PC-3 (cell line): ENCODE measurements at regions not wholly inside any gene's neighbourhood (a gene's known extent, or its start where the extent isn't known, plus 50 kb on each side); places are given as distances from the start of the nearest gene placed in this dataset.
A peak's percentile ranks its signal among the peaks of the same experiment; 100 is the strongest.

Experiments
- ATAC-seq: fragments of 200-7000 bp; cut with Tn5 transposase; 2 replicates; pipeline ENCODE4 v1.9.1; 2020; ENCODE audit warnings: mild to moderate bottlenecking, moderate library complexity
- BruUV-seq: library from RNA; stranded (reverse); fragments of 400-500 nt; replicated peaks from 2 replicates; lab custom pipeline; 2021; lab: Mats Ljungman, UMichigan
- CTCF ChIA-PET: fragments of 300-600 bp; sonication (Branson Sonifier 250); formaldehyde crosslinking; loops from one replicate; lab custom pipeline; 2022; ENCODE audit warnings: antibody characterized with exemption; lab: Charles Lee
- POLR2A ChIA-PET: fragments of 300-600 bp; sonication (Branson Sonifier 250); formaldehyde crosslinking; loops from one replicate; lab custom pipeline; 2022; ENCODE audit warnings: antibody characterized with exemption; ENCODE audit not compliant: unreplicated experiment; lab: Charles Lee
- DNase-seq: peaks from one replicate; pipeline ENCODE4 v3.0.0-alpha.2; 2015
- H2AFZ ChIP-seq: fragments of 300-600 bp; sonication (generic); 2 replicates; pipeline ENCODE4 v1.6.0; 2016; ENCODE audit warnings: antibody characterized with exemption, low read length
- H3F3A ChIP-seq: fragments of 300-600 bp; sonication (generic); one replicate; pipeline ENCODE4 v1.6.0; 2017; ENCODE audit warnings: antibody characterized with exemption, low read length, control low read depth, mild to moderate bottlenecking; ENCODE audit not compliant: unreplicated experiment
- H3K27ac ChIP-seq: fragments of 300-600 bp; sonication (generic); 2 replicates; pipeline ENCODE4 v1.5.1; 2016; ENCODE audit warnings: mild to moderate bottlenecking, low read length
- H3K27me3 ChIP-seq: fragments of 300-600 bp; sonication (generic); 2 replicates; pipeline ENCODE4 v1.6.1; 2016; ENCODE audit warnings: low read length, mixed read lengths
- H3K36me3 ChIP-seq: fragments of 300-600 bp; sonication (generic); 2 replicates; pipeline ENCODE4 v1.6.1; 2016; ENCODE audit warnings: low read depth, mixed run types, low read length, mixed read lengths
- H3K4me1 ChIP-seq: fragments of 300-600 bp; sonication (generic); 2 replicates; pipeline ENCODE4 v1.5.1; 2016; ENCODE audit warnings: low read length; ENCODE audit not compliant: insufficient read depth
- H3K4me2 ChIP-seq: fragments of 300-600 bp; sonication (generic); 2 replicates; pipeline ENCODE4 v1.6.0; 2016; ENCODE audit warnings: low read length
- H3K4me3 ChIP-seq: fragments of 300-600 bp; sonication (generic); 2 replicates; pipeline ENCODE4 v1.5.1; 2016; ENCODE audit warnings: mild to moderate bottlenecking, low read length, mixed read lengths
- H3K79me2 ChIP-seq: fragments of 300-600 bp; sonication (generic); 2 replicates; pipeline ENCODE4 v1.6.1; 2017; ENCODE audit warnings: low read length, mixed read lengths
- H3K9ac ChIP-seq: fragments of 300-600 bp; sonication (generic); 2 replicates; pipeline ENCODE4 v1.6.0; 2016; ENCODE audit warnings: mild to moderate bottlenecking, low read length
- H3K9me2 ChIP-seq: fragments of 300-600 bp; sonication (generic); replicated peaks from 2 replicates; pipeline ENCODE4 v1.6.1; 2016; ENCODE audit warnings: mixed run types, low read length, mixed read lengths
- H3K9me3 ChIP-seq: fragments of 300-600 bp; sonication (generic); 2 replicates; pipeline ENCODE4 v1.6.1; 2016; ENCODE audit warnings: low read length, mixed read lengths
- H4K20me1 ChIP-seq: fragments of 300-600 bp; sonication (generic); 2 replicates; pipeline ENCODE4 v1.6.1; 2016; ENCODE audit warnings: low read length, mixed read lengths
- CTCF ChIP-seq: fragments of 300-600 bp; sonication (generic); conservative IDR thresholded peaks from 2 replicates; pipeline ENCODE4 v1.5.1; 2017; ENCODE audit warnings: antibody characterized with exemption, low read depth, mild to moderate bottlenecking, low read length
- EZH2 ChIP-seq: fragments of 300-600 bp; sonication (generic); IDR thresholded peaks from one replicate; pipeline ENCODE4 v1.6.1; 2017; ENCODE audit warnings: antibody characterized with exemption, mild to moderate bottlenecking, low read length; ENCODE audit not compliant: unreplicated experiment
- EZH2phosphoT487 ChIP-seq: fragments of 300-600 bp; sonication (generic); IDR thresholded peaks from 2 replicates; pipeline ENCODE4 v1.6.1; 2018; ENCODE audit warnings: mild to moderate bottlenecking, antibody characterized with exemption, low read length, borderline replicate concordance
- intact Hi-C: fragments of 100-400 bp; cut with micrococcal nuclease; formaldehyde crosslinking; loops from 2 replicates; pipeline ENCODE4 v1.9.0; 2023

- Histone ChIP-seq H4K20me1 (no peaks in the 10 kb centered on the region), H3F3A (no peaks in the 10 kb centered on the region), H3K27me3 (peaks cover 81% of the 10 kb centered on the region), H3K9me3 (no peaks in the 10 kb centered on the region), H3K4me3 (no peak overlapping the region), H3K4me2 (no peak overlapping the region), H3K9ac (no peak overlapping the region), H3K36me3 (no peaks in the 10 kb centered on the region), H2AFZ (no peak overlapping the region), H3K79me2 (no peaks in the 10 kb centered on the region), H3K4me1 (no peaks in the 10 kb centered on the region), H3K9me2 (no peaks in the 10 kb centered on the region), H3K27ac (no peak overlapping the region)
- intact Hi-C loops, result loop anchor here (10.0 kb wide), 2 partner anchors 182 to 292 kb away; no protein-coding TSS in a partner anchor
- DNase-seq (no peak), ATAC-seq (no peak)
- CTCF ChIA-PET, result interaction anchor here (0.6 to 1.1 kb wide), 3 partner anchors 126 to 186 kb away, joined by 3 to 8 read pairs (median 6); no protein-coding TSS in a partner anchor
- no TSS peak for BruUV-seq
- TF ChIP-seq EZH2, result no peak
- no peak for TF ChIP-seq EZH2phosphoT487
- no peak for TF ChIP-seq CTCF
- POLR2A ChIA-PET, result no interaction called here
These were observed 56.6 kb downstream of the OLIG1 start for GRCh38 chr21:33126569-33126968.

- Histone ChIP-seq H3F3A (no peaks in the 10 kb centered on the region), H4K20me1 (no peaks in the 10 kb centered on the region), H3K36me3 (no peaks in the 10 kb centered on the region), H3K9me3 (no peaks in the 10 kb centered on the region), H3K79me2 (no peaks in the 10 kb centered on the region), H3K9ac (no peak overlapping the region), H3K27ac (no peak overlapping the region), H3K4me3 (peak overlapping the region; percentile 39; the same call in 1 of the 2 replicates), H2AFZ (peak overlapping the region; percentile 40; the same call in 1 of the 2 replicates), H3K27me3 (peaks cover 78% of the 10 kb centered on the region), H3K4me2 (peak overlapping the region; percentile 54), H3K4me1 (no peaks in the 10 kb centered on the region), H3K9me2 (no peaks in the 10 kb centered on the region)
- DNase-seq (peak; percentile 82), ATAC-seq (peak; percentile 90)
- ChIA-PET CTCF (interaction anchor here (0.6 to 1.3 kb wide), 6 partner anchors 70 to 261 kb away, joined by 3 to 12 read pairs (median 4); no protein-coding TSS in a partner anchor), POLR2A (no interaction called here)
- no peak for TF ChIP-seq EZH2
- TF ChIP-seq CTCF, result peak; percentile 95
- no peak for TF ChIP-seq EZH2phosphoT487
- intact Hi-C loops, result loop anchor here (1.0 to 10.0 kb wide), 3 partner anchors 133 to 293 kb away; no protein-coding TSS in a partner anchor
- no TSS peak for BruUV-seq
These were observed 57.4 kb downstream of the OLIG1 start for GRCh38 chr21:33127154-33127867.

- Histone ChIP-seq H3K4me2 (no peak overlapping the region), H3K4me3 (no peak overlapping the region), H3K9me2 (no peaks in the 10 kb centered on the region), H3K4me1 (no peaks in the 10 kb centered on the region), H3F3A (no peaks in the 10 kb centered on the region), H3K36me3 (no peaks in the 10 kb centered on the region), H3K27me3 (peaks cover 78% of the 10 kb centered on the region), H3K27ac (no peak overlapping the region), H3K79me2 (no peaks in the 10 kb centered on the region), H4K20me1 (no peaks in the 10 kb centered on the region), H3K9me3 (no peaks in the 10 kb centered on the region), H2AFZ (no peak overlapping the region), H3K9ac (no peak overlapping the region)
- ChIA-PET CTCF (interaction anchor here (0.6 to 1.3 kb wide), 3 partner anchors 134 to 261 kb away, joined by 3 to 12 read pairs (median 6); no protein-coding TSS in a partner anchor), POLR2A (no interaction called here)
- DNase-seq (no peak), ATAC-seq (no peak)
- intact Hi-C loops, result loop anchor here (1.0 to 10.0 kb wide), 3 partner anchors 134 to 293 kb away; no protein-coding TSS in a partner anchor
- TF ChIP-seq EZH2 (no peak), EZH2phosphoT487 (no peak), CTCF (no peak)
- BruUV-seq, result no TSS peak
These were observed 57.9 kb downstream of the OLIG1 start for GRCh38 chr21:33127868-33128242.
